ENCODE measurements at regions not wholly inside any gene's neighbourhood (a gene's known extent, or its start where the extent isn't known, plus 50 kb on each side); places are given as distances from the start of the nearest gene placed in this dataset.

DNA sequence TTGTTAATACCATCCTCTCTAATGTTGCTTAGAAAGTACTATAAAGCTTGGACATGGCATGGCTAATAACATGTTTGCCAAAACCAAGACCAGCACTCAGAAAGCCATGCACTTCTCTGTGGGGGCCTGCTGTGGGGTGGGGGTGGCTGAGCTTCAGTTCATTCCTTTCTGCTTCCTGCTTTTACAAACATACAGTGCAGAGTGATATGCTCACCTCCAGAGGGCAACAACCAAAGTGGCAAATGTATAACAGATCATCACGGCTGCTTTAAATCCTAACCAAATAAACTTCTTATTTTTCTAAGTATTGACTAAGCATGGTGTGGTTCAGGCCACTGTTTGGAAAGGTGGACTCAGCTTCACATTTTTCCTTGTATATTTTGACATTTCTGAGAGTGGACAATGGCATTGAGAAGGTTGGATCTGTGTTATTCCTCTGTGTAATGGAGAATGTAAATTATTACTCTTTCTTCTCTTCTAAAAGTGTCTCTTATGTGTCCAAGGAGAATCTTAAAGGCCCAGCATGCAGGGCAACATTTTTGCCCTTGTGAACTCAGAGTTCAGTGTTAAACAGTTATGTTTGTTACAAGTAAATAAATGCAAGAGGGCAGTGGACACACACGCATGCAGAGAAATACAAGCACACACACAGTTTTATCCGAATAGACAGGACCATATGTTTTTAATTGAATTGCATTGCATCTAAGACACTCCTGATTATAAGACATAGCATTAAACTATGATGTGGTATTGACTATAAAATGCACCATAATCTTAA, 186.1 kb downstream of the HERPUD2 start:
- in situ Hi-C loops (cut with MboI; ENCODE audit: low sequenced_read_pairs, unreplicated experiment), result loop anchor here (25.0 kb wide), 1 partner anchor 297 kb away; no protein-coding TSS in a partner anchor
- TF ChIP-seq, protein P1, sequence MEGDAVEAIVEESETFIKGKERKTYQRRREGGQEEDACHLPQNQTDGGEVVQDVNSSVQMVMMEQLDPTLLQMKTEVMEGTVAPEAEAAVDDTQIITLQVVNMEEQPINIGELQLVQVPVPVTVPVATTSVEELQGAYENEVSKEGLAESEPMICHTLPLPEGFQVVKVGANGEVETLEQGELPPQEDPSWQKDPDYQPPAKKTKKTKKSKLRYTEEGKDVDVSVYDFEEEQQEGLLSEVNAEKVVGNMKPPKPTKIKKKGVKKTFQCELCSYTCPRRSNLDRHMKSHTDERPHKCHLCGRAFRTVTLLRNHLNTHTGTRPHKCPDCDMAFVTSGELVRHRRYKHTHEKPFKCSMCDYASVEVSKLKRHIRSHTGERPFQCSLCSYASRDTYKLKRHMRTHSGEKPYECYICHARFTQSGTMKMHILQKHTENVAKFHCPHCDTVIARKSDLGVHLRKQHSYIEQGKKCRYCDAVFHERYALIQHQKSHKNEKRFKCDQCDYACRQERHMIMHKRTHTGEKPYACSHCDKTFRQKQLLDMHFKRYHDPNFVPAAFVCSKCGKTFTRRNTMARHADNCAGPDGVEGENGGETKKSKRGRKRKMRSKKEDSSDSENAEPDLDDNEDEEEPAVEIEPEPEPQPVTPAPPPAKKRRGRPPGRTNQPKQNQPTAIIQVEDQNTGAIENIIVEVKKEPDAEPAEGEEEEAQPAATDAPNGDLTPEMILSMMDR (IDR thresholded peaks at IDR 0.05; ENCODE audit: borderline replicate concordance, control extremely low read depth, extremely low read depth, insufficient read depth, missing control alignments), result no peak
- no peak for DNase-seq (ENCODE audit: low spot score)

DNA sequence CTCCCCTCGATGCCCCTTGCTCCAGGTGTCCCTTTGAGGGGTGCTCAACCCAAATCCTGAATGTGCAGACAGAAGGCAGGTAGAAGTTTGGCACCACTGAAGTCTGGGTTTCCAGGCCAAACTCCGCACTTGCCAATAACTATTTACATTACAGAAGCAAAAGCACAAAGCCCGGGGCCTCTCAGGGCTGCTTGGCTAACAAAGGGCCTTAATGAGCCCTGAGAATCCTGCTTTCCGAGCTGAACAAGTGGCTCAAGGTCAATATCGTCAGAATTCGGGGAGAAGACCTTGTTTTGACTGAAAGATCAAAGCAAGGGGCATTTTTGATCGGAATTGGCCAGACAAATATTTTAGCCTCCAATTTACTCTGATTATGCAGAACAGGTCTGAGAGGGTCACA, 189.9 kb downstream of the HERPUD2 start:
- in situ Hi-C loops (cut with MboI; ENCODE audit: low sequenced_read_pairs, unreplicated experiment), result loop anchor here (25.0 kb wide), 1 partner anchor 293 kb away; no protein-coding TSS in a partner anchor
- TF ChIP-seq, protein P1 (IDR thresholded peaks at IDR 0.05; ENCODE audit: borderline replicate concordance, control extremely low read depth, extremely low read depth, insufficient read depth, missing control alignments), result no peak
- no peak for DNase-seq (ENCODE audit: low spot score)

DNA sequence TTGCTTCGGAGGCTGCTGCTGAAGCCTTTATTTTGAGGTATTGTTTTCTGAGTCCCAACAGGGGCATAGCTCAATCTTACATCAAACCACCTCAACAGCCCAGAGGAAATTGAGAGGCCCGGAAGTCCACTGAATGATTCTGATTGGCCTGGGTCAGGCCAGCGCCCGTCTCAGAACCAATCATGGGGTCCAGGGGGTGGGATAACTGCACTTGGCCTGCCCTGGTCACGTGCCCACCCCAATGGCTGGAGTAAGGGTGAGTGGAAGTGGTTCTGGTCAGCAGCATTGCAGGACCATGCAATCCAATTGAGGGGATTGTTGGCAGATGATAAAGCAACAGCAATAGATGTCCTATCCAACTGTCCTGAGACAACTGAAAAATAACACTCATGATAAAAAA, 190.6 kb downstream of the HERPUD2 start:
- no peak for DNase-seq (ENCODE audit: low spot score)
- in situ Hi-C loops (cut with MboI; ENCODE audit: low sequenced_read_pairs, unreplicated experiment), result loop anchor here (25.0 kb wide), 1 partner anchor 292 kb away; no protein-coding TSS in a partner anchor
- TF ChIP-seq, protein P1 (IDR thresholded peaks at IDR 0.05; ENCODE audit: borderline replicate concordance, control extremely low read depth, extremely low read depth, insufficient read depth, missing control alignments), result no peak

DNA sequence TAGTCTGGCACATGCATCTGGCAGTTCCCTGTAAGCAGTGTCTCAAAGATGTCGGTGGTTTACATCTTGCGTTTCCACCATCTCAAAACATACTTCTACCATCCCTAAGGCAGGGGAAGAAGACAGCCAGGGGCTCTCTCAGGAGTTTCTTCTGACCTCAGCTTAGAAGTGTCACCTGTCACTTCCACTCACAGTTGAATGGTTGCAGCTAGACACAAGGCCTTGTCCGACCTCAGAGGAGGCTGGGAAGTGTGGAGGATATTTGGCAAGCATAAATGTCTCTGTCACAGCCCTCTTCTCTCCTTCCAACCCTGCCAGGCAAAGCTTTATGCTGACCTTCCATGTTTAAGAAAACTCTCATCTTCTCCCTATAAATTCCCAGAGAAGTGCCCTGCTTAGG, 193.3 kb downstream of the HERPUD2 start:
- in situ Hi-C loops (cut with MboI; ENCODE audit: low sequenced_read_pairs, unreplicated experiment), result loop anchor here (25.0 kb wide), 1 partner anchor 289 kb away; no protein-coding TSS in a partner anchor
- TF ChIP-seq, protein P1 (IDR thresholded peaks at IDR 0.05; ENCODE audit: borderline replicate concordance, control extremely low read depth, extremely low read depth, insufficient read depth, missing control alignments), result no peak
- no peak for DNase-seq (ENCODE audit: low spot score)

DNA sequence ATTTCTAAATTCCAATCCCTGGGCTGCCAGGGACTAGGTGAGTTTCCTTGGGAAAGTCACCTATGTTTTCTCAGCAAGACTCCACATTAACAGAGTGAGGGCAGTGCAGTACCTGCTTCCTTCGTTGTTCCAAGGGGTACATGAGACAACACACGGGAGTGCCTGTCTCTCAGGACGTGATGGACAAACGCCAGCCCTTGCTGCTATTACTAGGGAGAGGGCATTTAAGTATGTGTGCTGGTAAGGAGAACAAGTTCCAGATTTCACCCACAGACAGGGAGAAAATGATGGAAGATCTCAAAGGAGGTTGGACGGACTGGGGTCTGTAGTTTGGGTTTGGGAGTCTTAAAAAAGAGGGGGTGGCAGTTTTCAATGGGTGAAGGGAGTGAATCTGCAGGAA, 195.7 kb downstream of the HERPUD2 start:
- TF ChIP-seq, protein P1 (IDR thresholded peaks at IDR 0.05; ENCODE audit: borderline replicate concordance, control extremely low read depth, extremely low read depth, insufficient read depth, missing control alignments), result no peak
- no peak for DNase-seq (ENCODE audit: low spot score)
- in situ Hi-C loops (cut with MboI; ENCODE audit: low sequenced_read_pairs, unreplicated experiment), result no loop called here

DNA sequence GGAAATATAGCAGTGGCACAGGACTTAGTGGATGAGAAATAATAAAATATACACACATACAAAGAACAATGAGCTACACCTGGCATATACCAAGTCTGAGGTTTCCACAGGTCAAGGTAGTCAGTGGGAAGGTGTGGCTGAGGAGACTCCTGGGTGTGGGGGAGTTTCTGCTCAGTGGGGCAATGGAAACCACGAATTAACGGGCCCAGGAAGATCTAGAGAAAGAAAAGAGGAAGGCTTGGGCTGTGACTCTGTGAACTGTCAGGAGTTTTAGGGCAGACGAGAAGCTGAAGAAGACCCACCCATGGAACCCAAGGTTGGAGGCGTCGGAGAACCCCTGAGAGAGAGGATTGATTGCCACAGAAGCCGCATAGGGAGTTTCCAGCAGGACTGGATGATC, 196.5 kb downstream of the HERPUD2 start:
- in situ Hi-C loops (cut with MboI; ENCODE audit: low sequenced_read_pairs, unreplicated experiment), result no loop called here
- TF ChIP-seq, protein P1 (IDR thresholded peaks at IDR 0.05; ENCODE audit: borderline replicate concordance, control extremely low read depth, extremely low read depth, insufficient read depth, missing control alignments), result no peak
- DNase-seq (ENCODE audit: low spot score), result no peak

Measured in GM13976 (cell line).